ENCODE measurements at regions not wholly inside any gene's neighbourhood (a gene's known extent, or its start where the extent isn't known, plus 50 kb on each side); places are given as distances from the start of the nearest gene placed in this dataset.
"Not testable (repeated sequence)": the region's sequence is repeated elsewhere in the genome, so short reads cannot be mapped to it uniquely, and the experiment has no call there.

DNA sequence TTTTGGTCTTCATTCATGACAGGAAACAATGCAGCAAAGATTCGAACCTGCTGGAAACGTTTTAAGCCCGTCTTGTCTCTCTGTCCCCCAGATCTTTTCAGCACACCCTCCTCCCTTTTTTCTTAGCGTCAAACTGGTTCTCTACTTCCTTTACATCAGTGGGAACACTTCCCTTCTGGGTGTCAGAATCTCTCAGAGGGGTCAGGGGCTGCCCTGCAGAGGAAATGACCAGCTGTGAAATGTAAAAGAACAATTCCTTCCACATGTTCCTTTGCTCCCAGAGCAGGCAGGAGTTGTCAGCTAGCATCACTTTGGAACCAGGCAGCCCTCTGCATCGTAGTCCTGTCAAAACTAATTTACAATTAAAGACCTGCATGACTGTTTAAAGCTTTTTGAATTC, 619.0 kb downstream of the TFAP2A start:
- DNase-seq: no peak

DNA sequence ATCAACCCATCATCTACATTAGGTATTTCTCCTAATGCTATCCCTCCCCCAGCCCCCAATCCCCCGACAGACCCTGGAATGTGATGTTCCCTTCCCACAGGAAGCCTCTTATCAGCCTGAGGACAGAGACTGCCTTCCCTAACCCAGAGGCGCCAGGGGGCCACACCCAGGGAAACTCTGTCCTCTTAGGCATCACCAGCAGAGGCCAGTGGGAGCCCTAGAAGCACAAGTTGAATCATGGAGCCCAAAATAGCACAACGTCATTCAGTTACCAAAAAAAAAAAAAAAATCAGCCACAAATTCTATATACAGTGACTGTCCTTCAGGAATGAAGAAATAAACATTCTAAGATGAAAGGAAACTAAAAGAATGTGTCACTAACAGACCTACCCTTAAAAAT, 625.7 kb downstream of the TFAP2A start:
- DNase-seq: no peak

DNA sequence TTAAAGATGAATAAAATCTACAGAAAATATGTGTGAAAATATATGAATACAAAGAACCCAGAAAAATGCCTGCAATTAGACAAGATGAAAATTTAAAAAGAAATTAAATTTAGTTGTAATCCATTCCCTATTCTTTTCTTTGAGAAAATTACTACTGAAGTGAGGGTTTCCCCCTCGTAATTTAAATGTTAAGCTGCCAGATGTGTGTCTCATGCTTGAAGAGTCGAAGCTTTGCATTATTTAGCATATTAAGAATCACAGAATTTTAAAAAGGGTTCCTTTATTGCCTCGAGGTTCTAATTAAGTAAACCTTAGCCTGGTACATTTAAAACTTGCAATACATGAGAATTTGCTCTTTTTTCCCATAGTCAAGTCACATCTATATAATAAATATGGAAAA, 630.1 kb downstream of the TFAP2A start:
- no peak for DNase-seq

DNA sequence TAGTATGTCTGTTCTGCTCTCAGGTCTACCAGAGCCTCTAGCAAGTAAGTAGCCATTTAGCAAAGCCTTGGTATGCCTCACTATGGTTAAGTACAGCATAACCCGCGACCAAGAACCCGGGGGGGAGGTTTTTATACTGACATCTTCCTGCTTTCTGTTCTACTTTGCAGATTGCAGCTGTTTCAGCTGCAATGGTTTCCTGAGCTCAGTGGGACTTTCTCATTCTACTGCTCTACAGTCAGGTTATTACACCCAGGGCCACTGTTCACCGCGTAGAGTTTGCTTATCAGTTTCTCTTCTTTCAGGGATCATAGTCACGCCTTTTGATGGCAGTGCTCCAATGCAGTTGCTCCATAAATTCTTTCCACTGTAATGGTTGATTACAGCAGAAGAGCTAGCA, 631.3 kb downstream of the TFAP2A start:
- DNase-seq: no peak

DNA sequence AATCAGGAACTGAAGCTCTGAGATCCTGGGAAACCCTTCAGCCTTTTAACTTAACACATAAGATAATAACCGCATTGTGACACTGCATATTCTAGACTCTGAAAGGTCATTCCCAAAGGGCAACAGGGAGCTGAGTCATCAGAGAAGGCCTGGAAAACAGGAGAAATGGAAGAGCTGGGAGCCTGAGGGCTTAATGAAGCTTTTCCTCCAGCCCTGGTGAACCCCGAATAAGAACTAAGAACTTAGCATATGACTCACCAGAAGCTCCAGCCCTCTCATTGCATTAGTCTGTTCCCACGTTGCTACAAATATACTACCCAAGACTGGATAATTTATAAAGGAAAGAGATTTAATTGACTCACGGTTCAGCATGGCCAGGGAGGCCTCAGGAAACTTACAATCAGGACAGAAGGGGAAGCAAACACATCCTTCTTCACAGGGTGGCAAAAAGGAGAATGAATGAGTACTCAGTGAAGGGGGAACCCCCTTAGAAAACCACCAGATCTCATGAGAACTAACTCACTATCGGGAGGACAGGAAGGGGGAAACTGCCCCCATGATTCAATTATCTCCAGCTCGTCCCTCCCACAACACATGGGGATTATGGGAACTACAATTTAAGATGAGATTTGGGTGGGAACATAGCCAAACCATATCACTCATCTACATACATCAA, 648.5 kb downstream of the TFAP2A start:
- DNase-seq: no peak

DNA sequence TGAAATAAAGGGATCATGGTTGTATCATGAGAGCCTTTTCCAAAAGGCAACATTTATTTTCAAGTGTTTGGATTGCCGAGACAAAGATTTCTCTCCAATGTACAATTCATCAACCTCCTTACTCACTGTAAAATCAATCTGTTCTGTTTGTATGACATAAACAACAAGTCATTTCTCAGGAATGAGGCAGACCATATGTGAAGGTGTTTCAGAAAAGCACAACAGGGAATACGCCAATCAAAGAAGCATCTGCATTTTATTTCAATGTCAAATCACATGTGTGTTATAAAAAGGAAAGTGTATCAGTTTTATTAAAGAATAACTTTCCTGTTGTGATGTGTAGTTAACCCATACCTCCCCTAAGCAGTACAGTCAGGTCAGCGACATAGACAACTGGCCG, 653.7 kb downstream of the TFAP2A start:
- no peak for DNase-seq

DNA sequence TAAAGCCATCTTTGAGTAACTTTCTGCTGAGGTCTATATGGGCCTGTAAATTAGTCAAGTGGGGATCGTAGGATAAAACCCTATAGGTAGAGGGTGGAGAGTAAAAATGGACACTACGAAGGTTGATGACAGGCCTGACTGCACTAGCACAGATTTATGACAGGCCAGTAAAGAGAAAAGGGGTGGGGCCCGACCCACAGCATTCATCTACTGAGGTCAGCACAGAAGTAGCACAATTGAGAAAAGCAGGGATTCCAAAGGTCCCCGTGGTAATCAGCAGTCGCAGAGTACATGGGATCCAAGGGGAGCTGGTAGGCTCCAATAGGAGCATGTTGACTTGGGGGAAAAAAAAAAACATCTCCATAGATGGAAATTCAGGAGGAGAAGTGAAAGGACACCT, 660.4 kb downstream of the TFAP2A start:
- no peak for DNase-seq

DNA sequence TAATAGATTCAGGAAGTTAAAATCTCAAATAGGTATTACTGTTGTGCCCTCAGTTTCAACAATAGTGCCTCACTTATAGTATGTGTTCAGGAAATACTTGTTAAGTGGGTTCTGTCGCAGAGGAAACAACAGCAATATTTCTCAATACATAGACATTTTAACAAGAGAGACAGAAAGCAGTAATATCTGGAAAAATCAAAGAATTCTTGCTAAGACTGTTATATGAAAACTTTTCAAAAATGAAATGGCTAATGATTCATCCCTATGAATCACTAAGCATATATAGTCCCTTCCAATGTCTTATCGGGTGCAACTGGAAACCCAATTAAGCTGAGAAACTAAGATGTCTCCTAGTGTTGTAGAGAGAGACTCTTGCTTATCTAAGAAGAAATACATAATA, 668.9 kb downstream of the TFAP2A start:
- DNase-seq: no peak

DNA sequence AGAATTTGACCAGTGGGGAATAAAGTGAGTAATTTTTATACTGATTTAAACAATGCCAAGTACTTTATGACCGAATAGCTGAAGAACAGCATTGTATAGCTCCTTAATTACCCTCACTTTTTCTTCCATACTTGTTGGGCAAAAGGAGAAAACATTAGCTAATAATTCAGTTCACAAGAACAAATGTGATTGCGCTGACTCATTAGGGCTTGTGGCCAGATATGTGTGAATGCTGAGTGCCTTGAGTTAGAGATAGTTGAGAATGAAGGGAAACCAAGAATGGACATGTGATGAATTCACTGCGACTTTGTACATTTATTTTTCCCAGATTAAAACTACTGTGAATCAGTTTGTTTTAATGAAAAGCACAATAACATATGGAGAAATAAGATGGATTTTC, 669.4 kb downstream of the TFAP2A start:
- DNase-seq: no peak

DNA sequence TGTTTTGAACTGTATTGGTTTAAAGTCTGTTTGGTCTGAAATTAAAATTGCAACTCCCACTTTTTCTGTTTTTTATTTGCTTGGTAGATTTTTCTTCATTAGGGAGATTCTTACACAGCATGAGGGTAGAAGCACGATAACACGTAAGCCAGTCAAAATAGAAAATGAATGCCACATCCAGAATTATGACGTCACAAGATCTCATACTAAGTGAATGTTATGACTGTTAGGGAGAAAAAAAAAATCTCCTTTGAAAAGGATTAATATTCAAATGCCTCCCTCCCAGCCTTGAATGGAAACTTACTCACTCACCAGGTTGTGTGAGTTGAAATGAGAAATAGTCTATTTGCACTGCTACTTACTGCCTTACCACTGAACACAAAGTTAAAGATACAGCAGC, 670.8 kb downstream of the TFAP2A start:
- DNase-seq: no peak

DNA sequence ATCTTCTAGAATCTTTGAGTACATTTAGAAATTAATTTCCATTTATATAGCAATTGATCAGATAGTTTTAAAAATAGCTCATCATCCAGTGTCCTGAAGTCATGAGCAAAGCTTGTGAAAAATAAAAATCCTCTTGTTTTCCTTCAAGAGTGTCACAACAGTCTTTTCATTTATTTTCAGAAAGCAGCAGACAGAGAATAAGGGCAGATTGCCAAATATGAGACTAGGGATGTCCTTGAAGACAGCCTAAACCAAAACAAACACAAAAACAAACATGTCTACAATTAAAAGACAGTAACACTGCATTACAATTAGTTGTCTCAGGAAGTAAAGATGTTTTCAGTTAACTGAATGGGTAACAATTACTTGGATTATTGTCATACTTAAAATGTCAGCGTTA, 682.8 kb downstream of the TFAP2A start:
- no peak for DNase-seq

DNA sequence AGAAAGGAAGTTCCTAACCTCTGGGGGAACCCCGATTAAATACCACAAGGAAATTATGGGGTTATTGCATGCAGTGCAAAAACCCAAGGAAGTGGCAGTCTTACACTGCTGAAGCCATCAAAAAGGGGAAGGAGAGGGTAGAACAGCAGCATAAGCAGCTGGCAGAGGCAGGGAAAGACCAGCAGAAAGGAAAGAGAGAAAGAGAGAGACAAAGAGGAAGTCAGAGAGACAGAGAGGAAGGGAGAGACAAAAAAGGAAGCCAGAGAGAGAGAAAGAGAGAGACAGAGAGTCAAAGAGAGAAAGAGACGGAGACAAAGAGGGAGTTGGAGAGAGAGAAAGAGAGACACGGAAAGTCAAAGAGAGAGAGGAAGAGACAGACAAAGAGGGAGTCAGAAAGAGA, 689.1 kb downstream of the TFAP2A start:
- not testable (repeated sequence) for DNase-seq

DNA sequence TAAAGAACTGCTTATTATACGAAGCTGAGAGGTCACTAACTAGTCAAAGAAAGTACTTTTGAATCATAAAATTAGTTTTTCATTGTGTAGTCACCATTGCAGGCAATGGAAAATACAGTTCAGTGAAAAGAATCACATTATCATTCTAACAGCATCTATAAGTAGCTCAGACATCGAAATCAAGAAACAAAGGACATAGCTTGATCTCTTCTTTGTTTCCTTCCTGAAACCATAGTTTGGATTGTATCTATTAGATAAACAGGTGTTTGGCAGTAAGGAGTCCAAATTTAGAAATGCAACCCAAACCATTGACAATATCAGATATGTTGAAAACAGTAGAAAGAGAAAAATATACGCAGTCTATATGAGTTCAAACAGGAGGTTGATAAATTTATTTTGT, 697.3 kb downstream of the TFAP2A start:
- no peak for DNase-seq

DNA sequence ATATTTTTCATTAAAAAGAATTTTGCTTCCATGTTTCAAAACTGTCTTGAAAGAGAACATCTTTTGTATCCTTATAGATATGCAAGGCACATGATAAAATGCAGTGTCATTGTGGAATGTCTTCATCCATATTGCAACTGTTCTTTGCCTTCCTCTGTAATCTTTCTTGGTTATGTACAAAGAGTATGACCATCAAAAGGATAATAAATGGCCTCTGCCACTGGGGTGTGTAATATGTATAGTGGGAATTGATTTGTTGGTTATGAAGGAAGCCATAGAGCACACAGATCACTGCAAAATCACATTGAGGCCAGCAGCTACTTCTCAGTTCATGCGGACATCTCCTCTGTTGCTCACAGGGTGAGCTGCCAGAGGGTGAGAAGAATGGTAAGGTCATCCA, 703.5 kb downstream of the TFAP2A start:
- DNase-seq: no peak

DNA sequence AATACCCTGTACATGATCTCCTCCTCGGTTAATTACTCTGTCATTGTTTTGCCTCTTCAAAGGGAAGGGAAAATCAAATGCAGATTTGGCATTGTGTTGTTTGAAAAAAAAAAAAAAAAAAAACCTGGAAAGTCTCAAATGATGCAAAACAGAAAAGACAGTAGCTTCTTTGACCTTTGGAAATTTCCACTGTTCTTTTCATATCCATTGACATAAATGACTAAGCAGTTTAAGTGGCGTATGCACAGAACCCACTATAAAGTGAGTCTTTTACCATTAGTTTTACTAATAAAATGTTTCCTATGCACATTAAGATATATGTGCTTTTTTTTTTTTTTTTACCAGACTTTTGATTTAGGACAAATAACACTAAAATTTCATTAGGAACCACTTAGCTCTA, 704.3 kb downstream of the TFAP2A start:
- no peak for DNase-seq

DNA sequence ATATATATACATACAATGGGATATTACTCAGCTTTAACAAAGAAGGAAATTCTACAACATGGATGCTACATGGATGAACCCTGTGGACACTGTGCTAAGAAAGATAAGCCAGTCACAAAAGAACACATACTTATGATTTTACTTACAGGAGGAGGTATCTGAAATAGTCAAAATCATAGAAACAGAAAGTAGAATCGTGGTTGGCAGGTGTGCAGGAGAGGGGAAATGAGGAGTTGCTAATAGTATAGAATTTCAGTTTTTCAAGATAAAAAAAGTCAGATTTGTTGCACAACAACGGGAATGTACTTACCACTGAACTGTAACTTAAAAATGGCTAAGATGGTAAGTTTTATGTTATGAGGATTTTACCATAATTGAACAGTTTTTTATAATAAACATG, 706.3 kb downstream of the TFAP2A start:
- no peak for DNase-seq

DNA sequence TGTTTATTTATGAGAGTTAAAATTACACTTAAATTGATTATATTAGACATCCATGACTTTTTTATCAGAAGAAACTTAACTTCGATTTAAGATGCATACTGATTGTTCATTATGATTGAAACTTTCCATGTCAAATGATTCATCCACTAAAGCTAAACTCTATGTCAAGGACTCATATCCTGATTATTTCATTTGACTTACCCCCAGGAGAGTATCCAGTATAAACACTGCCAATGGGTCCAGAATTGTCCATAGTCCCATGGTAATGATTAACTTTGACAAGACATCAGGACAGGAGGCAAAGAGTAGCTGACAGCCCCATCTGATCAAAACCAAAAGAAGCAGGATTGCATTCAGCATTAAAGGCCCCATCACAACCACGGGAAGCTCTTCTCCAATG, 709.9 kb downstream of the TFAP2A start:
- no peak for DNase-seq

DNA sequence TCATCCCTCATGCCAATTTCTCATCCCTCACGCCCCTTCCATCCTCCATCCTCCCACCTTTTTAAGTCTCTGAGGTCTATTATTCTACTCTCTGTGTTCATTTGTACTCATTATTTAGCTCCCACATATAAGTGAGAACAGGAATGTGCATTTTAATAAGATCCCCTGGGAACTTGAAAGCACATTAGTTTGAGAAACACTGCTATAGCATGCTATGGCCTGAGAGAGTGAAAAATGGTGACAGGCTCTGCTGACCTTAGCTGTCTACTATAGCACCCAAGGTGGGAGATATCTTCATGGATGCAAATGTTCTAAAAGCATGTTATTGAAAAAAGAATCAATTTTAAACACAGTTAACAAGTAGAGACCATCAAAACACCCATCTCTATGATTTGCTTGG, 712.0 kb downstream of the TFAP2A start:
- no peak for DNase-seq

DNA sequence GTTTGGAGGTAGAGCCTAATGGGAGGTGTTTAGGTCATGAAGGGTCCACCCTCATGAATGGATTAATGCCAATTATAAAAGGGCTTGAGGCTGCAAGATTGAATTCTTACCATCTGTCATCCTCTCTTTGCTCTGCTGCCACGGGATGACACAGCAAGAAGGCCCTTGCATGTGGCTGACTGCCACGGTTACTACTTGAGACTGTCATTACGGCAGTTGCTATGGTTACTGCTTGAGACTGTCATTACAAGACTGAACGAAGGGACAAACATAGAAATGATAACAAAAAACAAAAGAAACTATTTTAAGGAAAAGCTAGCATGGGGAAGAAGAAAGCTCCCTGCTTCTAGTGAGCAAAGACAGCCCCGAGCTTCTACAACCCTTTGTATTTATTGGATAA, 715.0 kb downstream of the TFAP2A start:
- no peak for DNase-seq

DNA sequence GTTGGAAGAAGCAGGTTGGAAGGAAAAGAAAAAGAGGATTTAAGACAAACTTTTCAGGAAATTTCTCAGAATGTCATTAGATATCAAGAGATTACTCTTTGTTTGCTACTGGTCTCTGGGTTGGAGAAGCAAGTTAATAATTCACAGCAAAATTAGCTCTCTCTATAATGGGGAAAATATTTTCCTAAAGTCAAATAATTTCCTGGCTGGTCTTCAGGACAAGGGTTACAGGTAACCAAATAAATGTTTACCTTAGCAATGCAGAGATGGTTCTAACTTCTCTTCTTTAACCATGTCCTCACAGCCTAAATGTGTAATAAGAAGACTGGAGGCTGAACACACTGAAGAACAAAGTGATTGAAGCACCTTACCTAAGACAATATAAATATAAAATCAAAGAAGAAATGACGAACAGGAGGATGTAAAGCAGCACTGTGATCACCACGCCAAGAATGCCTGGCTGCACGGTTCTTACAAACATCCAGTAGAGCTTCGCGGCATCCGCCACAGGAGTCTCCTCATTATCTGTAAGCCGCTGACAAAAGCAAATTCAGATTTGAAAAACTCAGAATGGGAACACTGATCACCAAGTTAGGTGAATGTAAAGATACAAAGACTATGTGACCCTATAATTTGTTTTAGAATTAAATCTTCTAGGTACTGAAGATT, 717.5 kb downstream of the TFAP2A start:
- no peak for DNase-seq

DNA sequence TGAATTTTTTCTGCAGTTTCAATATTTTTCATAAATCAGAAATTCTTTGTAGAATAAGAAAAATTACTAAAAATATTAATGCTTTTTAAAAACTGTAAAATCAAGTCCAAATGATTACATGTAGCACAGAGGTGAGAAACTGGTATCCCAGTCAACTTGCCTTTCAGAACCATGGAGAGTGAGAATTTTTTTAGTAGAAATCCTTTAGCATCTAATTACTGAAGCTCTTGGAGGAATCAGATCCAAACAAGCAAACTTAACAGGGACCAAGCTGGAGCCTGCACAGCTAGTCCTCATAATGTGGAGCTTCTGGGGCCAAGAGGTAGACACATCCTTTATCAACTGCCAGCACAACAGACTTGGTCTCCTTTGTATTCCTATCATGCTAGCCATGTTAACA, 724.5 kb downstream of the TFAP2A start:
- DNase-seq: no peak

DNA sequence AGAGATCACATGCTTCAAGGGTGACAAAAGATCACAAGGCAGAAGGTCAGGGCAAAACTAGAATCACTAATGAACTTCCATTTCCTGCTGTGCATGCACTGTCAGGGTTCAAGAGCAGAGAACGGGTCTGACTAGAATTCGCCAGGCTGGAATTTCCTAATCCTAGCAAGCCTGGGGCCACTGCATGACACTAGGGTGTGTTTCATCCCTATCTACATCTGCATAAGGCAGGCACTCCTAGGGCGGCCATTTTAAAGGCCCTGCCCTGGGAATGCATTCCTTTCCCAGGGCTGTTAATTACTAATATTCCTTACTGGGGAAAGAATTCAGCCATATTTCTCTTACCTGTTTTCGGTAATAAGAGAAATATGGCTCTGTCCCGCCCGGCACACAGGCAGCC, 734.1 kb downstream of the TFAP2A start:
- not testable (repeated sequence) for DNase-seq

DNA sequence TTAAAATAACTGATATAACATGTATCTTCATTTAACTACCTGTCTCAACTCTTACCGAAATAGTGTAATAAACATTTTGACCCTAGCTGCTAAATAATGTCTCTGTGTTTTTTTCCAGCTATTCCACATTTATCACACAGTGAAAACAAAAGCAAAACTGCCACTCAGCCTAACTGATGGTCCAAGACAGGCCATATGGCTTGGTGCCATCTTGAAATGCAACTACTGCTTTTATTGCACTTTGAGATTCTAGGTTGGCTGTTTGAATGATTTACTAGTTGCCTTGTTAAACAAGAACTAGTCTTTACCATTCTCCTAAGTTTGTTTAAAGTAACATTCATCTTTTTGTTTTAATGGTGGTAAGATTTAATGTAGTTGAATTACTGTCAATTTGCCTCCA, 739.8 kb downstream of the TFAP2A start:
- no peak for DNase-seq

DNA sequence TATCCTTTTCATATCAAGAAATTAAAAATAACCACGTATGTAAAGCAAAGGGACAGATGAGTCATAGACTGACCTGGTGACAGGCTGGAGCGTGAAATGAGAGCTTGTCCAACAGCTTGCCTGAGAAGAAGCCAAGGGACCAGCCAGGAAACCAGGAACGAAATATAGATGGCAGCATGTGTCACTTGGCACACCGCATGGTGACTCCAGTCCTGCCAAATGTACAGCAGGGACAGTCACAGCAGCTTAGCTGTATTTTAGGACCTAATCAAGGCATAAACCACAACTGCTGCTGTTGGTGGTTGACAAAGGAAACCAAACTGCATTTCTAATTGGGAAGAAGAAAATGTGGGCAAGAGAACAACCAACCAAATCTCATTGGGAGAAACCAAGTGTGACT, 755.0 kb downstream of the TFAP2A start:
- no peak for DNase-seq

DNA sequence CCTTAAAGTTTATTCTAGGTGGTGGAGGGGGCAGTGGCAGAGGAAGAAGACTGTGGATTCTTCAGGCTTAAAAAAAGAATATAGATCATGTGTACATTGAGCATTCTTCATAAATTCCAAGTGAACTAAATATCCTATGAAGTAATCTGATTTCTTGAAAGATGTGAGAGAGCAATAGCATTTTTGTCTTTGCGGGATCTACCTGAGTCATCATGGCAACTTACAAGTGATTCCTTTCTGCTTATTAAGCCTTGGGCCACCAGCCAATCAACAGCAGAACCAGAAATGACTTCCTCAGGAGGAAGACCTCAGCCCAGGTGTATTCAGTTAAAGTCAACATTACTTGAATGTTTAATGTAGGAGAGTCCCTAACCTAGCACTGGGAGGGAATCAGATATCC, 756.9 kb downstream of the TFAP2A start:
- DNase-seq: no peak
